ENCODE measurements at regions not wholly inside any gene's neighbourhood (a gene's known extent, or its start where the extent isn't known, plus 50 kb on each side); places are given as distances from the start of the nearest gene placed in this dataset.

DNA sequence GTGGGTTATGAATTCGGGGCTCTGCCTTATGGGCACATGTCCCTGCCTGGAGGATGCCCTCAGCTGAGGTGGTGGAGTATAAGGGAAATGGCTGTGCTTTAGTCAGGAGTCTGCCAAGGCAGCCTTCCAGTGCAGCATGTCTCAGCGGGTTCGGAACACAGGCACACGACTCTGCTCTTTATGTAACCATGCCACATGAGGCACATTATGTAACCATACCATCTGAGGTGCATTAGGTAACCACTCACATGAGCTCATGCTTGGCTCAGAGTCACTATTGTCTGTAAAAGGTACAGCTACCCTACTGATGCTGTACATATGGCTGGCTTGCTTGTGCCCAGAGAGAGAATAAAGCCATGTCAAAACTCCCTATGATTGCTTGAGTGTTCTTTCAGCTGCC lies 723.6 kb downstream of the TRAM1L1 start:
- H3K36me3 Mint-ChIP-seq (ENCODE audit: low read depth) = no peaks in the 10 kb centered on the region
- Histone ChIP-seq H3K27me3 (ENCODE audit: control insufficient read depth, insufficient read depth, low read length, poor library complexity, severe bottlenecking) (no peaks in the 10 kb centered on the region), H3K27ac (ENCODE audit: low read depth, low read length) (no peak overlapping the region), H3K9ac (ENCODE audit: extremely low read depth, low read length, poor library complexity, severe bottlenecking) (no peak overlapping the region), H3K4me3 (ENCODE audit: low read length) (no peak overlapping the region), H3K9me3 (ENCODE audit: control insufficient read depth, low read length) (no peaks in the 10 kb centered on the region), H3K4me1 (ENCODE audit: control insufficient read depth, insufficient read depth, low read length) (no peaks in the 10 kb centered on the region), H3K36me3 (ENCODE audit: control insufficient read depth, insufficient read depth, low read length) (no peaks in the 10 kb centered on the region)
- DNase-seq = no peak
- WGBS, 2 experiments (ENCODE audit: insufficient coverage in 1 of 2, insufficient read length in 1 of 2) = 94% methylated on average over 4 of the region's 4 CpGs; no CpG with 5 or more reads in 1 of the 2 experiments
- peaks cover 1% of the 10 kb centered on the region for H3K9me3 Mint-ChIP-seq
- H3K4me3 Mint-ChIP-seq = no peak overlapping the region
- H3K4me1 Mint-ChIP-seq = peaks cover 3% of the 10 kb centered on the region
- TF ChIP-seq, protein P1, sequence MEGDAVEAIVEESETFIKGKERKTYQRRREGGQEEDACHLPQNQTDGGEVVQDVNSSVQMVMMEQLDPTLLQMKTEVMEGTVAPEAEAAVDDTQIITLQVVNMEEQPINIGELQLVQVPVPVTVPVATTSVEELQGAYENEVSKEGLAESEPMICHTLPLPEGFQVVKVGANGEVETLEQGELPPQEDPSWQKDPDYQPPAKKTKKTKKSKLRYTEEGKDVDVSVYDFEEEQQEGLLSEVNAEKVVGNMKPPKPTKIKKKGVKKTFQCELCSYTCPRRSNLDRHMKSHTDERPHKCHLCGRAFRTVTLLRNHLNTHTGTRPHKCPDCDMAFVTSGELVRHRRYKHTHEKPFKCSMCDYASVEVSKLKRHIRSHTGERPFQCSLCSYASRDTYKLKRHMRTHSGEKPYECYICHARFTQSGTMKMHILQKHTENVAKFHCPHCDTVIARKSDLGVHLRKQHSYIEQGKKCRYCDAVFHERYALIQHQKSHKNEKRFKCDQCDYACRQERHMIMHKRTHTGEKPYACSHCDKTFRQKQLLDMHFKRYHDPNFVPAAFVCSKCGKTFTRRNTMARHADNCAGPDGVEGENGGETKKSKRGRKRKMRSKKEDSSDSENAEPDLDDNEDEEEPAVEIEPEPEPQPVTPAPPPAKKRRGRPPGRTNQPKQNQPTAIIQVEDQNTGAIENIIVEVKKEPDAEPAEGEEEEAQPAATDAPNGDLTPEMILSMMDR (conservative IDR thresholded peaks at IDR 0.05) = no peak
- H3K27ac Mint-ChIP-seq = no peak overlapping the region
- H3K27me3 Mint-ChIP-seq (ENCODE audit: insufficient read depth) = no peaks in the 10 kb centered on the region

DNA sequence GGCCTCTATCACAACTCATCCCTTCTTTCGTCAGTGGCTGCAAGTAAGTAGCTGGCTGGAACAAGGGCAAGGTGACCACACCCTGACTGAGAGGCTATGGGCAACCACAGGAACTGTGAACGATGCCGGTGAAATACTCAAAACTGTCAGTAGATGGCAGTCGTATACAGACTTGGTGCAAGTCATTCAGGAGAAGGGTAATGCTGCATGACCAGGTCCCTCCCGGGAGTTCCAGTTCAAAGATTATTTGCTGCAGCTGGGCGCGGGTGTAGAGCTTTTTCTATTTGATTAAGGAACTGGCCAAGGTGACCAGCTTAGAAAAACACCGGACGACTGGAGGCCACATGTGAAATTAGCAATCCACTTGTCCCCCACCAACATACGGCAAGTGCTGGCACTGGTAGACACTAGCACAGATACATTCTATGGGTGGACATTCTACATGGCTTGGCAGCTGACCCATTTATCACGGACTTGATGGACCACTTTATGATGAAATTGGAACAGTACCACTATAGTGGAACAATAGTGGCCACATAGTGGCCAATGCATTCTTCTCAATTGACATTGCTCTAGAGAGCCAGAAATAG lies 726.6 kb downstream of the TRAM1L1 start:
- 55 to 68% methylated on average over 11 of the region's 11 CpGs for WGBS, 2 experiments (ENCODE audit: insufficient coverage in 1 of 2, insufficient read length in 1 of 2)
- no peaks in the 10 kb centered on the region for H3K27me3 ChIP-seq (ENCODE audit: control insufficient read depth, insufficient read depth, low read length, poor library complexity, severe bottlenecking)
- TF ChIP-seq, protein P1 (conservative IDR thresholded peaks at IDR 0.05) = peak; percentile 81
- no peak overlapping the region for H3K27ac ChIP-seq (ENCODE audit: low read depth, low read length)
- H3K4me1 ChIP-seq (ENCODE audit: control insufficient read depth, insufficient read depth, low read length) = no peaks in the 10 kb centered on the region
- H3K4me1 Mint-ChIP-seq = peaks cover 3% of the 10 kb centered on the region
- DNase-seq = peak; percentile 94
- H3K36me3 ChIP-seq (ENCODE audit: control insufficient read depth, insufficient read depth, low read length) = no peaks in the 10 kb centered on the region
- H3K36me3 Mint-ChIP-seq (ENCODE audit: low read depth) = no peaks in the 10 kb centered on the region
- peaks cover 1% of the 10 kb centered on the region for H3K9me3 Mint-ChIP-seq
- no peak overlapping the region for H3K4me3 Mint-ChIP-seq
- H3K9me3 ChIP-seq (ENCODE audit: control insufficient read depth, low read length) = no peaks in the 10 kb centered on the region
- no peaks in the 10 kb centered on the region for H3K27me3 Mint-ChIP-seq (ENCODE audit: insufficient read depth)
- H3K4me3 ChIP-seq (ENCODE audit: low read length) = no peak overlapping the region
- no peak overlapping the region for H3K27ac Mint-ChIP-seq
- H3K9ac ChIP-seq (ENCODE audit: extremely low read depth, low read length, poor library complexity, severe bottlenecking) = no peak overlapping the region

DNA sequence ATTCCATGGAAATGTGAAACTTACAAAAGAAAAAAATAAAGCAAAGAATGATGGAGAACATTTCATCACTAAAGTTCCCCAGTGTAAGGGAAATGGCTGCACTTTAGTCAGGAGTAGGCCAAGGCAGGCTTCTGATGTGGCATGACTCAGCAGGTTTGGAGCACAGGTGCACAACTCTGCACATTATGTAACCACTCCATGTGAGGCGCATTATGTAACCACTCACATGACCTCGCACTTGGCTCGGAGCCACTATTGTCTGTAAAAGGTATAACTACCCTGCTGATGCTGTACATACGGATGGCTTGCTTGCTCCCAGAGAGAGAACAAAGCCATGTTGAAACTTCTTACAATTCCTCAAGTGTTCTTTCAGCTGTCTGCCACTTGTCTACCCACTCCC lies 727.6 kb downstream of the TRAM1L1 start:
- Mint-ChIP-seq H3K27ac (no peak overlapping the region), H3K9me3 (peaks cover 1% of the 10 kb centered on the region), H3K4me3 (no peak overlapping the region), H3K4me1 (peaks cover 3% of the 10 kb centered on the region), H3K27me3 (ENCODE audit: insufficient read depth) (no peaks in the 10 kb centered on the region), H3K36me3 (ENCODE audit: low read depth) (no peaks in the 10 kb centered on the region)
- no peak overlapping the region for H3K27ac ChIP-seq (ENCODE audit: low read depth, low read length)
- H3K9ac ChIP-seq (ENCODE audit: extremely low read depth, low read length, poor library complexity, severe bottlenecking) = no peak overlapping the region
- DNase-seq = no peak
- 93 to 98% methylated on average over 4 of the region's 4 CpGs for WGBS, 2 experiments (ENCODE audit: insufficient coverage in 1 of 2, insufficient read length in 1 of 2)
- TF ChIP-seq, protein P1 (conservative IDR thresholded peaks at IDR 0.05) = no peak
- no peaks in the 10 kb centered on the region for H3K9me3 ChIP-seq (ENCODE audit: control insufficient read depth, low read length)
- no peaks in the 10 kb centered on the region for H3K36me3 ChIP-seq (ENCODE audit: control insufficient read depth, insufficient read depth, low read length)
- H3K27me3 ChIP-seq (ENCODE audit: control insufficient read depth, insufficient read depth, low read length, poor library complexity, severe bottlenecking) = no peaks in the 10 kb centered on the region
- H3K4me3 ChIP-seq (ENCODE audit: low read length) = no peak overlapping the region
- no peaks in the 10 kb centered on the region for H3K4me1 ChIP-seq (ENCODE audit: control insufficient read depth, insufficient read depth, low read length)

Measured in endodermal cell (in vitro differentiated cells).